Heart left ventricle (tissue), 16 donors: ENCODE measurements at regions not wholly inside any gene's neighbourhood (a gene's known extent, or its start where the extent isn't known, plus 50 kb on each side); places are given as distances from the start of the nearest gene placed in this dataset.

Experiments used
- ATAC-seq, 4 donors: fragments of 200-7000 bp; cut with Tn5 transposase; one replicate each; pipeline ENCODE4 v1.9.1; 2020 to 2022; ENCODE audit warnings: moderate library complexity in 4 of 4, mild to moderate bottlenecking in 3 of 4, moderate number of reproducible peaks in 1 of 4
- DNase-seq, 5 donors: peaks; one replicate each; pipeline ENCODE4 v3.0.0-alpha.2; 2020
- H3K27ac ChIP-seq, 12 donors: fragments of 200-600 bp; sonication (generic) in 4 of 12; one replicate each; pipeline versions ENCODE4 v1.5.0 to v1.8.0; 2016 to 2022; ENCODE audit warnings: mild to moderate bottlenecking in 2 of 12
- H3K27me3 ChIP-seq, 9 donors: fragments of 200-600 bp; sonication (generic) in 2 of 9; one replicate each; pipeline versions ENCODE4 v1.5.1 to v1.8.0; 2016 to 2022; ENCODE audit warnings: mild to moderate bottlenecking in 3 of 9
- H3K36me3 ChIP-seq, 9 donors: fragments of 200-600 bp; sonication (generic) in 2 of 9; one replicate each; pipeline versions ENCODE4 v1.5.0 to v1.8.0; 2018 to 2022; ENCODE audit warnings: mild to moderate bottlenecking in 2 of 9
- H3K4me1 ChIP-seq, 12 donors: fragments of 200-600 bp; sonication (generic) in 4 of 12; one replicate each; pipeline versions ENCODE4 v1.5.0 to v1.8.0; 2016 to 2022; ENCODE audit warnings: mild to moderate bottlenecking in 3 of 12
- H3K4me3 ChIP-seq, 12 donors: fragments of 200-600 bp; sonication (generic) in 4 of 12; one replicate each; pipeline versions ENCODE4 v1.5.0 to v1.8.0; 2017 to 2022; ENCODE audit warnings: mild to moderate bottlenecking in 9 of 12, moderate library complexity in 4 of 12
- H3K9me3 ChIP-seq, 12 donors: fragments of 200-600 bp; sonication (generic) in 4 of 12; one replicate each; pipeline versions ENCODE4 v1.5.0 to v1.8.0; 2016 to 2022; ENCODE audit warnings: mild to moderate bottlenecking in 1 of 12
- CTCF ChIP-seq, 12 donors: fragments of 200-600 bp; sonication (generic) in 4 of 12; IDR thresholded peaks; one replicate each; pipeline versions ENCODE4 v1.5.0 to v1.8.0; 2018 to 2022; ENCODE audit warnings: antibody characterized with exemption in 12 of 12, mild to moderate bottlenecking in 5 of 12
- POLR2A ChIP-seq, 2 donors: fragments of 450-650 bp; IDR thresholded peaks; one replicate each; pipeline ENCODE4 v1.6.1; 2017; ENCODE audit warnings: antibody characterized with exemption in 2 of 2, mild to moderate bottlenecking in 2 of 2, moderate library complexity in 2 of 2
- WGBS, 4 donors: extraction: QIAGEN DNeasy Blood & Tissue Kit in 2 of 4; methylation state at CpG; one replicate each; pipeline versions ENCODE4 v1.1.5 to v1.1.7; 2013 to 2018; 5-methylcytosine and 5-hydroxymethylcytosine counted together
- intact Hi-C, 10 donors: fragments of 100-400 bp; cut with DNase I; formaldehyde crosslinking; loops; one replicate each; pipeline versions ENCODE4 v1.11.1 to v1.14.2; 2022
- donor health status: ischemic (EF 13 %, LVEDD 7.1; RV severe dilation, severe dysfunction).
- donor health status: healthy with polysubstance abuse.
- donor health status: DM: no; HTN: yes; CAD: no.
- donor health status: DM: no; HTN: no; CAD: no.
- donor health status: ischemic (EF 25% LVEDD 6.9; RV normal size, moderate dysfunction).
- donor health status: ischemic (EF 25% LVEDD 5.7; RV mildly dilated, moderate dysfunction).
- donor health status: healthy.
- donor health status: DM: yes; HTN: yes; CAD: no.
- donor health status: ischemic (EF 35%, LVEDD 5.7; RV mildly dilated, moderate dysfunction).
- donor health status: nonischemic (EF 11% LVEDD 7.7; RV severe dilation, severe dysfunction).
- donor health status: DM: yes; HTN: yes; CAD: no.
- donor health status: PGD.
- donor health status: ischemic (EF 29% LVEDD 5.4; RV normal size, mild dysfunction).
- donor health status: nonischemic (EF 23%, LVEDD 6.1; RV moderate dilation, normal function).

- 69 to 80% (median 73%) methylated on average over 14 of the region's 14 CpGs for WGBS, 4 donors
Observed at GRCh38 chr5:135178476-135179155, 144.6 kb upstream of the PITX1 start.

DNA sequence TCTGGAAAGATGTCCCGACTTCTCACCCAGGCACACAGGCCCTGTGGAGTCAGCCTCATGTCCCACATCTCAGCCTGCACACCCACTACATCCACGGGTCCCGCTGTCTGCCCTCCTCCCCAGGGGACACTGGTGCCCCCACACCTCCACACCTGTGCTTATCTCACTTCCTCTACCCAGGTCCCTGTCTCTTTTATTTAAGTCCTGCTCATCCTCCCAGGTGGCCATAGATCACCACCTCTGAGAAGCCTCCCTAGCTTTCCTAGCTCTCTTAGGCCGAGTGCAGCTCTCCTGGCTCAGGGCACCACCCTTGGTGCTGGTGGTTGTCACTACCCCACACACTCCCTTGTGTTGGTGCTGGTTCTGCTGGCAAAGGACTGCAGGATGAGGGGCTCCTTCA is 143.6 kb upstream of the PITX1 start:
- TF ChIP-seq CTCF (IDR thresholded peaks at IDR 0.05) (no peak), POLR2A (IDR thresholded peaks at IDR 0.05) (no peak)
- no peaks in the 10 kb centered on the region for H3K4me1 ChIP-seq
- H3K36me3 ChIP-seq: no peaks in the 10 kb centered on the region
- H3K9me3 ChIP-seq: no peaks in the 10 kb centered on the region
- H3K27me3 ChIP-seq: peaks cover 0 to 19% (median 2%) of the 10 kb centered on the region in 9 donors
- H3K4me3 ChIP-seq: no peak overlapping the region
- 78 to 86% (median 84%) methylated on average over 4 of the region's 4 CpGs for WGBS, 4 donors
- no peak overlapping the region for H3K27ac ChIP-seq
- no peak for ATAC-seq
- DNase-seq: no peak
- intact Hi-C loops: no loop called here

More at GRCh38 chr5:135178476-135179155, 144.6 kb upstream of the PITX1 start:
- Histone ChIP-seq H3K27me3 (peaks cover 0 to 15% (median 0%) of the 10 kb centered on the region in 9 donors), H3K36me3 (no peaks in the 10 kb centered on the region), H3K9me3 (no peaks in the 10 kb centered on the region), H3K27ac (no peak overlapping the region), H3K4me3 (no peak overlapping the region), H3K4me1 (no peaks in the 10 kb centered on the region)
- intact Hi-C loops: no loop called here
- TF ChIP-seq POLR2A (IDR thresholded peaks at IDR 0.05): no peak
- no peak for TF ChIP-seq CTCF (IDR thresholded peaks at IDR 0.05)
- DNase-seq (no peak), ATAC-seq (no peak)

GRCh38 chr5:135176991-135177390 is 143.0 kb upstream of the PITX1 start:
- intact Hi-C loops: no loop called here
- peak in 1 of 4 donors; percentile 14 for ATAC-seq
- no peak for TF ChIP-seq CTCF (IDR thresholded peaks at IDR 0.05)
- TF ChIP-seq POLR2A (IDR thresholded peaks at IDR 0.05): no peak
- no peaks in the 10 kb centered on the region for H3K36me3 ChIP-seq
- no peaks in the 10 kb centered on the region for H3K4me1 ChIP-seq
- WGBS, 4 donors: 86 to 91% (median 89%) methylated on average over 7 of the region's 7 CpGs
- peaks cover 0 to 23% (median 2%) of the 10 kb centered on the region in 9 donors for H3K27me3 ChIP-seq
- no peaks in the 10 kb centered on the region for H3K9me3 ChIP-seq
- no peak for DNase-seq
- no peak overlapping the region for H3K4me3 ChIP-seq
- H3K27ac ChIP-seq: no peak overlapping the region

DNA sequence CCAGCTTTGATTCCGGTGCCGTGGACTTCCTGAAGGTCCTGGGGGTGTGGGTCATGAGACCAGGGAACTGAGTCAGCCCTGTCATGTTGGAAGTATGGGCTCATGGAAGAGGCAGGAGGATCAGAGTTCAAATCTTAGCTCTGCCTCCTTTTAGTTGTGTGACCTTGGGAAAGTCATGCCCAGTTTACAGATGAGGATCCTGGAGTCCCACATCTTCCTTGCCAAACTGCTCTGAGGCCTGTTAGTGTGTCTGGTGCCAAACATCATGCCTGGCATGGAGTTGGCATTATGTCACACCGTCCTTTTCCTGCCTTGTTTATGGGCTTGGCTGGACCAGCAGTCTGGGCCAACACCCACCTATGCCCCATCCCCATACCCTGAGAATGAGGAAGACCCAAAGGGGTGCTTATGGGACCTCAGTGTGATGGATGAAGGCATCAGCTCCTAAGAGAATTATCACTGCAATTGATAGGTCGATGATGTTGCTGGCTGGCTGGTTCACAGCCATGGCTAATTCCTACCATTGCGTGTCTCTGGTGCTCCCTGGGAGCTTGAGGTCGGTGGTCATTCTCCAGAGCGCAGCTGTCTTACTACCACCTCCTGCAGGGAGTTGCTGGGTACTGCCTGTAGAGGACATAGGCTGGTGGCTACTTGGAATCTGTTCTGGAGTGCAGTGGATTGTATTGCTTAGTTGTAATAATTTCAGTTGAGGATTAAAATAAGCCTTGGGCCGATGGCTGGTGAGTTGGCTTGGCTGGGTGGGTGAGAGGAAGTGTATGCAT is 140.5 kb upstream of the PITX1 start:
- Histone ChIP-seq H3K4me1 (no peaks in the 10 kb centered on the region), H3K36me3 (no peaks in the 10 kb centered on the region), H3K27ac (no peak overlapping the region), H3K9me3 (no peaks in the 10 kb centered on the region), H3K27me3 (peaks cover 0 to 40% (median 8%) of the 10 kb centered on the region in 9 donors), H3K4me3 (no peak overlapping the region)
- 54 to 89% (median 64%) methylated on average over 6 to 8 of the region's 8 CpGs for WGBS, 4 donors
- TF ChIP-seq CTCF (IDR thresholded peaks at IDR 0.05) (no peak), POLR2A (IDR thresholded peaks at IDR 0.05) (no peak)
- intact Hi-C loops: no loop called here
- ATAC-seq (no peak), DNase-seq (no peak)
